GM19463 (cell line): ENCODE measurements at regions not wholly inside any gene's neighbourhood (a gene's known extent, or its start where the extent isn't known, plus 50 kb on each side); places are given as distances from the start of the nearest gene placed in this dataset.
"Not testable (repeated sequence)": the region's sequence is repeated elsewhere in the genome, so short reads cannot be mapped to it uniquely, and the experiment has no call there.

Experiments used
- ATAC-seq: cut with Tn5 transposase; IDR thresholded peaks from one replicate; pipeline ENCODE4 v1.9.1; 2021; ENCODE audit warnings: mild to moderate bottlenecking, moderate library complexity; ENCODE audit not compliant: unreplicated experiment

GRCh38 chr7:136134503-136134902 lies 157.3 kb upstream of the MTPN start:
- no peak for ATAC-seq

GRCh38 chr7:136133551-136133950 lies 156.4 kb upstream of the MTPN start:
- no peak for ATAC-seq

- ATAC-seq: no peak
These were observed 154.1 kb upstream of the MTPN start for GRCh38 chr7:136131304-136131630.

GRCh38 chr7:136130511-136131303 lies 153.5 kb upstream of the MTPN start:
- peak; percentile 47 for ATAC-seq

GRCh38 chr7:136128050-136128449 lies 150.9 kb upstream of the MTPN start:
- ATAC-seq: no peak

- no peak for ATAC-seq
These were observed 146.2 kb upstream of the MTPN start for GRCh38 chr7:136123352-136123751.

- no peak for ATAC-seq
These were observed 144.9 kb upstream of the MTPN start for GRCh38 chr7:136122026-136122425.

- ATAC-seq: no peak
These were observed 140.4 kb upstream of the MTPN start for GRCh38 chr7:136117539-136117938.

- no peak for ATAC-seq
These were observed 139.0 kb upstream of the MTPN start for GRCh38 chr7:136116186-136116585.

- ATAC-seq: peak; percentile 100
These were observed 138.0 kb upstream of the MTPN start for GRCh38 chr7:136114966-136115762.

- not testable (repeated sequence) for ATAC-seq
These were observed 137.3 kb upstream of the MTPN start for GRCh38 chr7:136114467-136114866.

GRCh38 chr7:136109037-136109436 lies 131.9 kb upstream of the MTPN start:
- not testable (repeated sequence) for ATAC-seq

- no peak for ATAC-seq
These were observed 128.0 kb upstream of the MTPN start for GRCh38 chr7:136105191-136105590.

GRCh38 chr7:136104269-136104603 lies 127.1 kb upstream of the MTPN start:
- no peak for ATAC-seq

- no peak for ATAC-seq
These were observed 126.5 kb upstream of the MTPN start for GRCh38 chr7:136103545-136104268.

GRCh38 chr7:136102881-136103280 lies 125.7 kb upstream of the MTPN start:
- peak; percentile 69 for ATAC-seq

GRCh38 chr7:136092714-136093113 lies 115.6 kb upstream of the MTPN start:
- not testable (repeated sequence) for ATAC-seq

GRCh38 chr7:136087881-136088280 lies 110.7 kb upstream of the MTPN start:
- no peak for ATAC-seq

GRCh38 chr7:136086712-136087111 lies 109.6 kb upstream of the MTPN start:
- peak; percentile 86 for ATAC-seq

GRCh38 chr7:136079934-136080333 lies 102.8 kb upstream of the MTPN start:
- no peak for ATAC-seq

- no peak for ATAC-seq
These were observed 102.3 kb upstream of the MTPN start for GRCh38 chr7:136079478-136079892.

- no peak for ATAC-seq
These were observed 101.9 kb upstream of the MTPN start for GRCh38 chr7:136079066-136079465.
